EL (cell line): ENCODE measurements at regions not wholly inside any gene's neighbourhood (a gene's known extent, or its start where the extent isn't known, plus 50 kb on each side); places are given as distances from the start of the nearest gene placed in this dataset.
"Not testable (repeated sequence)": the region's sequence is repeated elsewhere in the genome, so short reads cannot be mapped to it uniquely, and the experiment has no call there.

Source experiments
- DNase-seq: peaks from one replicate; pipeline ENCODE4 v3.0.0-alpha.2; 2016

DNA sequence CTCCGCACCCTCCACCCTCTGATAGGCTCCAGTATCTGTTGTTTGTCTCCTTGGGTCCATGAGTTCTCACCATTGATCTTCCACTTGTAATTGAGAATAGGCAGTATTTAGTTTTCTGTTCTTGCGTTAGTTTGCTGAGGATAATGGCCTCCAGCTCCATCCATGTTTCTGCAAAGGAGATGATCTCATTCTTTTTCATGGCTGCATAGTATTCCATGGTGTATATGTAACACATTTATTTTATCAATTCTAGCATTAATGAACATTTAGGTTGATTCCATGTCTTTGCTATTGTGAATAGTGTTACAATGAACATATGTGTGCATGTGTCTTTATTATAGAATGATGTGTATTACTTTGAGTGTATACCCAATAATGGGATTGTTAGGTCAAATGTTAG lies 814.6 kb upstream of the FRG1 start:
- no peak for DNase-seq

DNA sequence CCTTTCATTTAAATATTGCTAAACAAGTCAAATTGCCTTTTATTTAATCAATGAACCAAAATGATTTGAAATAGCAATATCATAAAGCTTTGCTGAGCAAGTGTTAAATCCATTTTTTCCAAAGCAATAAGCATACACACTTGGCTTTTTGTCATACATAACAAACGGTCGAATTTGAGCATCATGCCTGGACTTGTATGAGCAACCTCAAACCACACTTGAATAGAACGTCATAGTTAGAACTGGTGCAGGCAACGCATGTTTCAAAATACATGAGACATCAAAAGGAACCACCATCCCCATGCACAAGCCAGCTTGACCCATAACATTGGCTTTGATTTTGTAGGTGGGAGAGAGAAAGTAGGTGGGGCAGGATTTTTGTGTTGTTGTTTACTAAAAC lies 812.3 kb upstream of the FRG1 start:
- DNase-seq = no peak

DNA sequence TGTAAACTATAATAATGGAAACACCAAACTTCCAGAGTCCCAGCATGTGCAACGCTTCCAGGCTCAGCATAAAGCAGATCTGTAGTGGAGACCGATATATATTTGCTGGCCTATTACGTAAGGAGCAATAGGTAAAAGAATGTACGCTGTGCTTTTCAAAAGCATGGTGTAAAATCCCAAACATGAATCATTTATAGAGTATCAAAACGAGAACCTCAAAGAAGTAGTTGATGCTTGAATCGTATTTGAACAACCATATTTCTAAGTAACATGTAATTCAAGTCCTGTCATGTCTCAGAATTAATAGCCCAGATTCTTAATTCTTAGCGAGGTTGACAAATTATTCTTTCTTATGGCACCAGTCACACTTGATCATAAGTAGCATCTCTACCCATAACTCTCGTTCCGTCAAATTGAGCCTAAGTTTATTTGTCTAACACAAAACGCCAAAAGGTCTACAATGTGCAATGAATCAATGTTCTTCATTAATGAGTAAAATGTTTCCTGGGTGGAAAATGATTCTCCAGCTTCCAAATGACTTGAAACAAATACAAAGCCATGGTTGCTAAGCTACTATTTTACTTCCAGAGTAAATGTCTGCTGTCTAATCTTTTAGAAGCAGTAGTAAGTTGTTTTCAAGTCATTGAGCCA lies 811.5 kb upstream of the FRG1 start:
- no peak for DNase-seq

DNA sequence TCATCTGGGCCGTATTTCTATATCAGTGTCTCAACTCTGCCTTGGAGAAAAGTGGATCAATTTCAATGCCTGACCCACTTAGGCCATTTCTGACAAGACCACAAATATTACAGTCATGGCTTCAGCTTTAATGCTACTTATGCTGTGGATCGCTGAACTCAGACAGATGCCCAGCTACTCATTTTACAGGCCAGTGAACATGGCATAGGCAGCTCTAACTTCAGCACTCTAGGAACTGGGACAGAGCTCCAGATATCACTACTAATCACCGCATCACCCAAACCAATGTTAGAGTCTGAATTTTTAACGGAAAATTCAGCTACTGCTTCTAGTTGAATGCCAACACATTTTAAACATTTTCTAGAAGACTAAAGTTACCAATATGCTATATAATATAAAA lies 809.6 kb upstream of the FRG1 start:
- DNase-seq = no peak

DNA sequence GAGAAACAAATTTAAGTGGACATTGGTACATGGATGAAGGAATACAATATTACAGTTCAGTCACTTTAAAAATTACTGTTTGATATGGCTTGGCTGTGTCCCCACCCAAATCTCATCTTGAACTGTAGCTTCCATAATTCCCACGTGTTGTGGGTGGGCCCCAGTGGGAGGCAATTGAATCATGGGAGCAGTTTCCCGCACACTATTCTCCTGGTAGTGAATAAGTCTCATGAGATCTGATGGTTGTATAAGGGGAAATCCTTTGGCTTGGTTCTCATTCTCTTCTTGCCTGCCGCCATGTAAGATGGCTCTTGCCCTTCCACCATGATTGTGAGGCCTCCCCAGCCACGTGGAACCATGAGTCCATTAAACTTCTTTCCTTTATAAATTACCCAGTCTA lies 804.2 kb upstream of the FRG1 start:
- no peak for DNase-seq

DNA sequence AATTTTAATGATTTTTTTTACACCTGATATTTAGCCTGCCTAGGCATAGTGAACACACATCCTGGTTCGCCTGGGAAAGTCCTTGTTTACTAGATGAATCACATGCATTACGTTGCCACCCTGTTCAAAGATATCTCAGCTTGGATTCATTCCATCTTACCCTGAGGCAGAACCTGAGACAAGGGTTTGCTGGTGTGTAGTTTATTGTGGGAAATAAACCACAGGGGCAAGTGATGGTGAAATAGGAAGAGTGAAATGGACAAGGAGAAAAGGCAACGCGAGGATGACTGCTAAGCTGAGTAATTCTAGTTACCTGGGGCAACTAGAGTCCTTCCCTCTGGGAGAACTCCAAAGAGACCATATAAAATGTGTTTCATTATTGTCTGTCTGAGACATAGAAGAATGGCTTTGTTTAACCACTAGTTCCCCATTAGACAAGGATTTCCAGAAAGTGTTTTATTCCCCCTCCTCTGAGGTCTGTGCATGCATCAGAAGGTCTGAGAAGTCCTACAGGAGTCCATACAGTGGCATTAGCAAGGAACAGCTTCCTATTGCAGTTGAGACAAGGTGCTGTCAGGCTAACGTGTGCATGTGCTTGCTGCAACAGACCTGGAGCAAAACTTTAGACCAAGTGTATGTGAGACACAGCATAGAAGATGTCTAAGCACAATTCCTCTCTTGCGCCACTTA lies 797.3 kb upstream of the FRG1 start:
- peak; percentile 35 for DNase-seq

DNA sequence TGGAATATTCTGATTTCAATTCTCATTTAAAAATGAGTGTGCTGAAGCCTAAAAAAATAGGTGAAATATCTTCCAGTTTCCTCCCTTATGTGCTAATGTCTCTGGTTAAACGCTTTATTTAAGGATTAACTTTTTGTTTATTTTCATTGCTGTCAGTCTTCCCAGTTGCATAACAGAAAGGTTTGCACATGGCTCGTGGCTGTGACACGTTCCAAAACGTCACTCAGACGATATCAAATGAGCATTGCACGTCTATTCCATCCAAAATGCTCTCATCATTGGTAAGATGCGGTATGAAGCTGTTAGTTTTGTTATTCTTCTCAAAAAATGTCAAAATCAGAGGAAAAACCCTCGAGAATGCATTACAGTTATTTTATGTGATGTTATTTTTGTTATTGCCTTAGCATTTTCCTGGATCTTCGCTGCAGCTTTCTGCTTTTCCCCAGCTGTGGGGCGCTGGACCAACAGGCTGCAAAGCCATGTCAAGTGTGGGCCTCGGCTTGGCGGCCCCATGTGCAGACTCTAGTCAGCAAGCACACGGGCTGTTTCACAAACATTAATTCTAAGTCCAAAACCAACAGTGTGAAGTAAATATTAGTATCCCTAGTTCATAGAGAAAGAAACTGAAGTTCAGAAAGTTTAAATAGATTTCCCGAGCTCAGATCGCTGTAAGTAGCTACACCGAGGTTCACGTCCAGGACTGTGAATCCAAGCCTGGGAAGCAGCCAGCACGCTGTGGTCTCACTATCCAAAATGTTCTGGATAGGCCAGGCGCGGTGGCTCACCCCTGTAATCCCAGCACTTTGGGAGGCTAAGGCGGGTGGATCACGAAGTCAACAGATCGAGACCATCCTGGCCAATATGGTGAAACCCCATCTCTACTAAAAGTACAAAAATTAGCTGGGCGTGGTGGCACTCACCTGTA lies 793.4 kb upstream of the FRG1 start:
- no peak for DNase-seq

DNA sequence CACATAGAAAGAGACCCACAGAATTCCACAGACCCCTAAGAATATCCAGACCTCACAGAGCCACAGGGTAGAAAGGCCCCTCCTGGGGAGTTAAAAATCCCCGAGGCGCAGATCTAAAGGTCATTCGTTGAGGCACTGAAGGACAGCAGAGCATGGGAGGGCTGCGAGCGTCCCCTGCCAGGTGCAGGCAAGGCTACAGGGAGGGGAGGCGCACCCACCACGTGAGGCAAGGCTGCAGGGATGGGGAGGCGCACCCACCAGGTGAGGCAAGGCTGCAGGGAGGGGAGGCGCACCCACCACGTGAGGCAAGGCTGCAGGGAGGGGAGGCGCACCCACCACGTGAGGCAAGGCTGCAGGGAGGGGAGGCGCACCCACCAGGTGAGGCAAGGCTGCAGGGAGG lies 785.6 kb upstream of the FRG1 start:
- not testable (repeated sequence) for DNase-seq

DNA sequence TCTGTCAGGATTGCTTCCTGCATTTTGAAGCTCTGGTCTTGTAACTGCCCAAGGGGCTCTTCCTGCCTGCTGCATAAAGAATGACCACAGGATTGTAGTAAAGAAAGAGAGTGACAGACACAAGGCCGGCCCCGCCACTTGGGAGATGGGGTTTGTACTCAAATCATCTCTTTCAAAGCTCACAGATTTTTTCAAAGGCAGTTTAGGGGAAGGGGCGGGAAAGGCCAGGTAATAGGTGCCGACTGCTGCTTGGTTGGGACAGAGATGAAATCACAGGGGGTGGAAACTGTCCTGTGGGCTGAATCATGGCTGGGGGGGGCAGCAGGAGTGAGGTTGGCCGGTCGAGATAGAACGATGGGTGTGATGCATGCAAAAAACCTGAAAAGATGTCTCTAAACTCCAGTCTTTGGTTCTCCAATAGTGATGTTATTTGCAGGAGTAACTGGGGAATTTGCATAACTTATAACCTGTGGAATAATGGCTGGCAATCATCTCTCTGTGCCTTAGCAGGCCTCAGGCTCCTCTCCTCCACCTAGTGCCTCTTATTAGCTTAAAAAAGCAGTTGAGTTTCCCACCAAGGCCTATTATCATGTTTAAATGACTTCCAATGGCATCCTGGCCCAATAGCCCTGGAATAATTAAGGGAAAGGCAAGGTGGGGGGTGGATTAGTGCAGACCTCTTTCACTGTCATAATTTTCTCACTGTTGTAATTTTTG lies 778.4 kb upstream of the FRG1 start:
- DNase-seq = no peak

DNA sequence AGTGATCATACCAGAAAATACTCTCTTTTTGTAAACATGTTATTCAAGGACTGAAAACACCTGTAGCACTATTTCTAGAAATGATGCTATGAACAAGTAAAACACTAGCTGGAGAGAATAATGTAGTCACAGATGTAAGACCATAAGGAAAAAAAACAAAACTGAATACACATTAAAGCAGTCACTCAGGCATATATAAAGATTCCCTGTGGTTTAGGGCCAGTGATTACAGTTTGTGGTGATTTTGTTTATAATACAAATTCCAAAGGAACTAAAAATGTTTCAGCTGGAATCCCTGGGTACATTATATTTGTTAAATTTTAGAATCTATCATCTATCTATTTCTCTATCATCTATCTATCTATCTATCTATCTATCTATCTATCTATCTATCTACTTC lies 777.8 kb upstream of the FRG1 start:
- DNase-seq = no peak

DNA sequence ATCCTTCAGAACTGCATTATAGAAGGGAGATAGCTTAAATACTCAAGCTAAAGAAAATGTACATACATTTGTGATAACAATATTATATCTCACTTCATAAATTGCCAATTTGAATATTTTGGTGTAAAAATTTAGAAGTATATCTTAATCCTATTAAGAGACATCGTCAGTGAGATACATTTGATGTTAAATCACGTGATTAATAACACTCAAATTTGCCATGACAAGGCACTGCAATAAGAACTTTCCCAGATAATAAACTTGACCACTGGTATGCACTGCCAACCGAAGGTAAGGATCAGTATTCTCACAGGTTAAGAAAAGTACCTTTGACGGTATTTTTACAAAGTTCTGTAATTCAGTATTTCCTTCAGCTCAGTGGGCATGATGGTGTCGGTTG lies 764.7 kb upstream of the FRG1 start:
- no peak for DNase-seq

DNA sequence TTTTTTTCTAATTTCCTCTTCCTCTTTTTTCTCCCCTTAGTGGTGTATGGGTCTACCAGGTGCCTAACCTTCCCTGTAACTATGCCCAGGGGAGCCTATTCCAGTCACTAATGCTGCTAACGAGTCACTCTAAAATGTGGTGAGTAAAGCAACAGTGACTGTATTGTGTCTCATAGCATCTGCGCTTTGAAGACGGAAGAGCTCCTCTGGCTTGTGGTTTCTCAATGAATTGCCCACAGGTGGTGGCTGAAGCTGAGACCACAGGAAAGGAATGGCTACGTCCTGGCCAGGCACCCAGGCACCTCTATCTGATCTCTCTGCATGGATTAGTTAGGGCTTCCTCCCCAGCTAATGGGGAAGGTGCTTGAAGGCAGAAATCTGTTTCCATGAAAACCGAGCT lies 763.5 kb upstream of the FRG1 start:
- no peak for DNase-seq

DNA sequence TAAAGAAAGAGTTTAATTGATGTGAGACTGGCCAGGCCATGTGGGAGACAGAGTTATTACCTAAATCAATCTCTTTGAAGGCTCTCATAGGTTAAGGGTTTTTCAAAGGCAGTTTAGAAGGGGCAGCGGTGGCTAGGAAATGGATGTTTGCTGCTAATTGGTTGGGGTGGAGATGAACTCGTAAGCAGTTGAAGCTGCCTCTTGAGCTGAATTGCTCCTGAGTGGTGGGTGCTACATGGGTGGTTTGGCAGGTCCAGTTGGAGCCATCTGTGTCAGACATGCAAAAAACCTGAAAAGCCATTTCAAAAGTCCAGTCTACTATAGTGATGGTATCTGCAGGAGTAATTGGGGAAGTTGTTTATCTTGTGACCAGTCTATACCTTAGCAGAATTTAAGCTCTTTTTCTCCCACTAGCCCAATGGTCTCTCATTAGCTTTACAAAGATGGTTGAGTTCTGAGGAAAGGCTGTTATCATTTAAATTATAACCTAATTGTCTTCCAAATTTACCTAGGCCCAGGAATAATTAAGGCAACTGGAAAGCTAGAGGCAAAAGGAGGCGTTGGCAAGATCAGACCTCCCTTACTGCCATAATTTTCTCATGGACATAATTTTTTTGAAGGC lies 762.4 kb upstream of the FRG1 start:
- no peak for DNase-seq

DNA sequence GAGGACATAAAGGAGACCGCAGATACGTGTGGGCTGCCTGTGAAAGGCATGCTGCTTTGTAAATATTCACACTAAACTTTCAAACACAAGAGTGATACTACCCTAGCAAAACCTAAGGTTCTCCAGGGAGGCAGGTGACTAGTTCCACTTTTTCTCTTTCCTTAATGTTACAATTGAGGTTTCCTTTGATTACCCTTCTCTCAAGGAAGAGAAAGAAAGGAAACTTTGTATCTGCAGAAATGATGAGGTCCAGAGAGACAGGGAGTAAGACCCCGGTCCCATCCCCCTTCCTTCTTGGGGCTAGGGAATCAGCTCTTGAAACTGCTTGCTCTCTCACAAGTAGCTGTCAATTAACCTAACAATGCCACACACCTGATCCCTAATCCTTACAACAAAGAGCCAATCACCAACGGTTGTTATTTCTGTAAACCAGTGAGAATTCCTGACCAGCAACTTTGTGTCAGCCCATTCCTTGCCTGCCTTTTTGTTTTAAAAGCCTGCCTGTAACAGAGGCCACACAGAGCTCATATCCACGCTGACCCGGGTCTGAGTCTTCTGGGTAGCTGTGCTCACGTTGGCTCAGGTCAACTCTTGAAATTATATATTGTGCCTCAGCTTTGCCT lies 754.8 kb upstream of the FRG1 start:
- DNase-seq = no peak

DNA sequence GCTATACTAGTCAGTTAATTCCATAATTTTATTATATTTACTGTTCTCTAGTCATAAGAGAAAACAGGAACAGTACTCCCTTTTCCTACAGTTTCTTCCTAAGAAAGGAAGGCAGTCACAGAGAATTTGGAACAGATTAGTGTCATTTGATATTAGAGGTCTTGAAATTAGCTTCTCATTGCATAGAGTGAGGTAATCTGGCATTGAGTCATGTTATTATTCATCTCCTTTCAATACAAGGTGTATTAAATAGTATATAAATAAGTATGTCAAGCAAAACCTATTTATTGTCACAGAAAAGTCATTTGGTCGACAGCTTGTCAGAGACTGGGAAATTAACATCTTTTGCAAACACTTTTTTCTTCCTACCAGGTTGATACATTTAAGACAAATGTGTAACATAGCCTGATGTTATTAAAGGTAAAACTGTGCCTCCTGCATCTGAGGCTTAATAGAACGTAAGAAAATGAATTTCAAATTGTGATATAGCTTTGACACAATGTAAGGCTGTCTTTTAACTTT lies 753.1 kb upstream of the FRG1 start:
- no peak for DNase-seq

DNA sequence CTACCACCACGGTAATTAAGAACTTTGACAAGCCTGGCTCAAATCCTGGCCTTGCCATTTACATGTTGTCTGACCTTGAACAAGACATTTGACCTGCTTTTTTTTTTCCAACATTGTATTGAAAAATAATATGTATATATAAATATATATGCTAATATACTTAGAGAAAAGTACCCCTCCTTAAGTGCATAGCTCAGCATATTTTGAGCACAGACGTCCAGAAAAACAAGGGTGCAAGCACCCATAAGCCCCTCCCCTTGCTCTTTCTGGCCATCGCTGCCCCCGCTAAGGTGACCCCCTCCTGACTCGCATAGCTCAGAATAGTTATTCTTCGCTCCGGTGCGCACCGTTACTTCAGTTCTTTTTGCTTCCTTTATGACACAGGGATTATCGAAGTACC lies 742.0 kb upstream of the FRG1 start:
- no peak for DNase-seq

DNA sequence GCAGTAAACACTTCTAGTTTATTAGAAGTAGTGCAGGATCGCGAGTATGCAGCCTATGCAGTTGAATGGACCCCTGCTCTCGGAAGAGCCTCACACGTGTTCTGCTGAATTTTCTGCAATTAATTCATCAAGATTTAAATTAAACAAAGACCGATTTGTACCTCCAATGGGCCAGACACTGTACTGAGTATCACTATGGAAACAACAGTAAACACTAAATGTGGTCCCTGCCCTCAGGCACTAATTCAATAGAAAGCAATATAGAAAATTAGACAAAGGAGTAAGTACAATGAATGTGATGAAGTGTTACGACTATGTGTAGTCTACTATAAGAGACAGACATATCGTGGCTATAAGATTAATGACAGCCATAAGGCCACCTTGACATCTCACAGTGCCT lies 740.3 kb upstream of the FRG1 start:
- no peak for DNase-seq

DNA sequence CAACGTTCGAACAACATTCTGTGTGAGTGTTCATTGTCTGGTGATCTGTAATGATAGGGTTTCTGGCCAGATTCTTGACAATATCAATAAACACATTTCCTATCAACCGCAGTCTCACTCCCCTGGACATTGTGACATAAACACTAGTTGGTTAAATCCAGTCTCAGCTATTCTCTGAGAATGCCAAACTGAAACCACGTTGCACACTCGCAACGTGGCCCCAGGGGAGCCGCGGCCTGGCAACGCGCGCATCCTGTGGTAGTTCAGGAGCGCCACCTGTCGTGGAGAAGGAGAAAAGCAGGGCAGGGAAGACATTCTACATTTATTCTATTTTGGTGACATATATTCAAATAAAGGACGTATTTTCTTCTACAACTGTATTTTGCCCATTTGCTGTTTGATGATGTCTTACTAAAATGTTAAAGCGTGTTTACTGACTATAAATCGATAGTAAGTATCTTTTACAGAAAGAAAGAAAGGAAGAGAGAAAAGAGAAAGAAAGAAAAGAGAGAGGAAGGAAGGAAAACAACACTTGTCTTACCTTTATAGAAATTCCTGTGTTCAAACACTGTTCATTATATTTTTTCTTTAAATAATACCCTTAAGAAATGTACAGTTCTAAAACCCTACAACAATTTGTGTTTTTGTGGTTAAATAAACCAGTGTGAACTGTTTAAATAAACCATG lies 738.3 kb upstream of the FRG1 start:
- DNase-seq = peak; percentile 18

DNA sequence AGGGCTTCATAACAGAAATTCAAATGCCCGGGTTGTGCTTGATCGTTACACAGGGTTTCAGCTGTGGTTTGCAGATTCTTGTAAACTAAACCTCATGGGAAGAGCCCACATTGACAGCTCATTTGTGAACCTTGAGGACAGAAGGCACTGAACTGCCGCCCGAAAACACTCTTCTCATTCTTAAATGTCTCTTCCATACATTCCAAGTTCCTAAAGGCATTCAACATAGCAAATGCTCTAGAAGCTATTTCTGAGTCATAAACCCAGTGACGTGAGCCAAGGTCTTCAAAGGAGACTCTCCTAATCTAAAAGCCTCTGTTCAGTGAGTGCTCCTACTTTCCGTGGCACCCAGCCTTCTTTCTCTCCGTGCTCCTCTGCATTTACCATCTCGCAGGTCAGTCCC lies 737.8 kb upstream of the FRG1 start:
- DNase-seq = peak; percentile 4

DNA sequence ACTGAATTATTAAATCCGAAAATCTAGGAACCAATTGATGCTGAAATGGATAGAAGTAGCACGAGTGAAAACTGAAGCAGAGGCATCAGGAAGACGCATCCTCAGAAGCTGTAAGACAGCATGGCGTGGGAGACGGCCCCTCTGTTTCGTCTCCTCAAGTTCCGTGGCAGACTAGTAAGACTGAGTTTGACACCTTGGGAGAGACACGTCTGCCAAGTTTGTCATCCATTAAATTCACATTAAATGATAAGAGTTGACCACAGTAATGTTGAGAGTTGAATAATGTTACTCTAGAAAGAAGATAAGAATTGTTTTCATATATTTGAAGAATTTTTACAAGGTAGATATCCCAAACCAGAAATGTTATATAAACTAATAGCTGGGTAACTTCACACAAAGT lies 736.1 kb upstream of the FRG1 start:
- DNase-seq = no peak

DNA sequence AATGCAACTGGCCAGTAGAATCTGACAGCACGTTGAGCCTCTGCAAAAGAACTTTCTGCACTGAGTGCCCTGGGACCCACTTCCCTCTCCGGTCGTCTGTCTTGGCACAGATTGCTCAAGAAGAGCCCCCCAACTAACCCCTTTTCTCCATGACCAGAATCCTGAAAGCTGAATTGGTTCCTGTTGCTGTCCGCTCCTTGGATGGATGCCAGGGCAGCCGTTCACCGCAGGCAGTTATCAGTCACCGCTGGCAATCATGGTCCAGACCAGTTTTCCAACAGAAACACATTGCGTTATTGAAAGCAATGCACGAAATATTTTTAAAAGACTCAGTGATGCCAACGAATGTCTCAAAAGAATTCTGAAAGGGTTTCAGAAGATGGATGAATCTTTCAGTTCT lies 733.7 kb upstream of the FRG1 start:
- DNase-seq = no peak

DNA sequence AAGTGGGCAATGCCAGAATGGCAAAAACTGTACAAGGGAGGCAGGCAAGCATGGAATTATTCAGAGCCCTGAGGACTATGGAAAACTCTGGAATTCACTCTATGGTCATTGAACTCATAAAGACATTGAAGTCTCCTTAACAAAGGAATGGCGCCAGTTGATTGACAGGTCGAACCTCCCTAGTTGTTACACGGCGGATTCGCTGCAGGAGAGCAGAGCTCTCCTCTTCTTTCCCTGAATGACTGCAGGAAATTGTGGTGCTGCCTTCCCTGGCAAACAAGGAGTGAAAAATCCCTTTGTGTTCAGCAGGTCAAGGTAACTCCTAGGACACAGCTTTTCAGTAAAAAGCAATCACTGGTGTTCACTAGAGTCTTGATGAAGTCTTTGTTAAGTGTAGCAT lies 732.8 kb upstream of the FRG1 start:
- DNase-seq = no peak
